Prostate gland (tissue), 2 donors: ENCODE measurements at regions not wholly inside any gene's neighbourhood (a gene's known extent, or its start where the extent isn't known, plus 50 kb on each side); places are given as distances from the start of the nearest gene placed in this dataset.

Experiments
- CTCF ChIP-seq, 4 experiments: fragments of 200-600 bp in 2 of 4; fragments of 450-650 bp in 2 of 4; sonication (generic) in 2 of 4; IDR thresholded peaks; 1 replicate in 3 of 4; 2 replicates in 1 of 4; pipeline ENCODE4 v1.5.1; 2016 to 2019; ENCODE audit warnings: antibody characterized with exemption in 4 of 4, mild to moderate bottlenecking in 2 of 4, moderate library complexity in 2 of 4
- POLR2A ChIP-seq: fragments of 450-650 bp; IDR thresholded peaks from one replicate; pipeline ENCODE4 v1.6.1; 2016; ENCODE audit warnings: antibody characterized with exemption, mild to moderate bottlenecking

GRCh38 chr5:12284604-12285003 lies 380.4 kb upstream of the CTNND2 start:
- TF ChIP-seq POLR2A (no peak), CTCF (IDR thresholded peaks at IDR 0.05) (no peak)
